HCT116 (cell line): ENCODE measurements at regions not wholly inside any gene's neighbourhood (a gene's known extent, or its start where the extent isn't known, plus 50 kb on each side); places are given as distances from the start of the nearest gene placed in this dataset.

Source experiments
- ATAC-seq: fragments of 200-7000 bp; cut with Tn5 transposase; 2 replicates; pipeline ENCODE4 v1.9.1; 2020; ENCODE audit warnings: mild to moderate bottlenecking, moderate library complexity
- BruUV-seq: library from RNA; stranded (reverse); fragments of 400-500 nt; replicated peaks from 2 replicates; lab custom pipeline; 2021; lab: Mats Ljungman, UMichigan
- CTCF ChIA-PET: fragments of 300-600 bp; sonication (Branson Sonifier 250); formaldehyde crosslinking; loops from one replicate; lab custom pipeline; 2021; ENCODE audit warnings: antibody characterized with exemption; lab: Charles Lee
- POLR2A ChIA-PET: fragments of 300-600, 350-600 bp; sonication (Branson Sonifier 250); formaldehyde crosslinking; loops from one replicate; lab custom pipeline; 2021; ENCODE audit warnings: antibody characterized with exemption; lab: Charles Lee
- RAD21 ChIA-PET, 2 experiments: fragments of 300-600 bp; sonication (Branson Sonifier 250); formaldehyde crosslinking; loops; one replicate each; lab custom pipeline; 2023; ENCODE audit warnings: low total read pairs in 2 of 2; ENCODE audit not compliant: uncharacterized antibody in 2 of 2, unreplicated experiment in 2 of 2, low non-redundant PET in 1 of 2; lab: Charles Lee
- DNase-seq: peaks from one replicate; pipeline ENCODE4 v3.0.0-alpha.2; 2010; ENCODE audit warnings: low read depth, low spot score
- H2AFZ ChIP-seq: fragments of 200-600 bp; shearing (Covaris generic), sonication (generic); 2 replicates; pipeline ENCODE4 v1.6.1; 2017; ENCODE audit warnings: low read depth, mixed run types, mixed read lengths, antibody characterized with exemption, low read length; ENCODE audit not compliant: poor library complexity, severe bottlenecking
- H3K27ac ChIP-seq: 2 replicates; pipeline ENCODE4 v1.5.1; 2012; ENCODE audit warnings: low read depth, low read length
- H3K27me3 ChIP-seq: fragments of 200-600 bp; sonication (generic); 2 replicates; pipeline ENCODE4 v1.6.1; 2016; ENCODE audit warnings: mixed run types, low read length, mixed read lengths; ENCODE audit not compliant: insufficient read depth
- H3K36me3 ChIP-seq, 2 experiments: fragments of 200-500 bp in 1 of 2; fragments of 200-600 bp in 1 of 2; sonication (Bioruptor generic) in 1 of 2; sonication (generic) in 1 of 2; 2 replicates each; pipeline versions ENCODE4 v1.5.1 to v1.6.1; 2014 to 2016; ENCODE audit warnings: low read length in 2 of 2, inconsistent platforms in 1 of 2, mixed read lengths in 1 of 2, mixed run types in 1 of 2; ENCODE audit not compliant: insufficient read depth in 2 of 2, control insufficient read depth in 1 of 2
- H3K4me1 ChIP-seq, 2 experiments: fragments of 200-600 bp in 1 of 2; sonication (generic) in 1 of 2; 2 replicates each; pipeline versions ENCODE4 v1.5.1 to v1.6.1; 2012 to 2017; ENCODE audit warnings: low read length in 2 of 2, inconsistent platforms in 1 of 2, mild to moderate bottlenecking in 1 of 2, mixed read lengths in 1 of 2, mixed run types in 1 of 2, moderate library complexity in 1 of 2; ENCODE audit not compliant: insufficient read depth in 2 of 2, control insufficient read depth in 1 of 2
- H3K4me2 ChIP-seq: fragments of 200-600 bp; sonication (generic); 2 replicates; pipeline ENCODE4 v1.6.1; 2017; ENCODE audit warnings: mixed run types, low read length, mixed read lengths
- H3K4me3 ChIP-seq, 2 experiments: fragments of 200-600 bp in 1 of 2; sonication (generic) in 1 of 2; replicated peaks in 1 of 2; 2 replicates each; pipeline ENCODE4 v1.5.1; 2011 to 2016; ENCODE audit warnings: low read length in 2 of 2, control low read depth in 1 of 2, low read depth in 1 of 2, mild to moderate bottlenecking in 1 of 2, mixed read lengths in 1 of 2, mixed run types in 1 of 2
- H3K79me2 ChIP-seq: fragments of 200-600 bp; sonication (generic); 2 replicates; pipeline ENCODE4 v1.6.1; 2017; ENCODE audit warnings: mild to moderate bottlenecking, mixed run types, low read length, moderate library complexity, mixed read lengths; ENCODE audit not compliant: insufficient read depth
- H3K9ac ChIP-seq: fragments of 200-600 bp; sonication (generic); 2 replicates; pipeline ENCODE4 v1.6.1; 2016; ENCODE audit warnings: low read length, mixed read lengths
- H3K9me2 ChIP-seq: fragments of 200-600 bp; sonication (generic), shearing (Covaris generic); 2 replicates; pipeline ENCODE4 v1.6.1; 2017; ENCODE audit warnings: mixed run types, mild to moderate bottlenecking, moderate library complexity; ENCODE audit not compliant: insufficient read depth
- H3K9me3 ChIP-seq, 2 experiments: fragments of 200-500 bp in 1 of 2; fragments of 200-600 bp in 1 of 2; sonication (Bioruptor generic) in 1 of 2; sonication (generic) in 1 of 2; 2 replicates each; pipeline ENCODE4 v1.6.1; 2014 to 2017; ENCODE audit warnings: low read length in 2 of 2, mixed read lengths in 2 of 2, inconsistent platforms in 1 of 2, low read depth in 1 of 2, mild to moderate bottlenecking in 1 of 2, mixed run types in 1 of 2, moderate library complexity in 1 of 2; ENCODE audit not compliant: control insufficient read depth in 1 of 2, insufficient read depth in 1 of 2
- H4K20me1 ChIP-seq: fragments of 200-600 bp; sonication (generic), shearing (Covaris generic); 2 replicates; pipeline ENCODE4 v1.6.1; 2017; ENCODE audit warnings: mixed run types, mild to moderate bottlenecking, moderate library complexity; ENCODE audit not compliant: insufficient read depth
- EZH2phosphoT487 ChIP-seq: fragments of 200-600 bp; IDR thresholded peaks from 2 replicates; pipeline ENCODE4 v1.6.1; 2018; ENCODE audit warnings: antibody characterized with exemption, borderline replicate concordance
- TCF7L2 ChIP-seq: IDR thresholded peaks from 2 replicates; pipeline ENCODE4 v1.7.0; 2011; ENCODE audit warnings: borderline replicate concordance, inconsistent platforms; ENCODE audit not compliant: insufficient read depth, insufficient read length; ENCODE audit errors: extremely low read depth
- ZNF274 ChIP-seq: fragments of 200-500 bp; sonication (Bioruptor generic); IDR thresholded peaks from 2 replicates; pipeline ENCODE4 v1.6.1; 2014; ENCODE audit warnings: mild to moderate bottlenecking, low read depth, low read length, inconsistent platforms
- intact Hi-C: fragments of 100-400 bp; cut with micrococcal nuclease; formaldehyde crosslinking; loops from 2 replicates; pipeline ENCODE4 v1.10.0; 2022
- TF ChIP-seq, protein P1 (sequence below), 3 experiments: fragments of 200-600 bp in 1 of 3; sonication (generic) in 1 of 3; IDR thresholded peaks in 2 of 3; conservative IDR thresholded peaks in 1 of 3; 2 replicates each; pipeline ENCODE4 v1.5.1; 2012 to 2017; ENCODE audit warnings: low read depth in 2 of 3, low read length in 2 of 3, antibody characterized with exemption in 1 of 3, borderline replicate concordance in 1 of 3, control low read depth in 1 of 3, mild to moderate bottlenecking in 1 of 3, mixed read lengths in 1 of 3, mixed run types in 1 of 3, moderate library complexity in 1 of 3; ENCODE audit not compliant: insufficient read depth in 1 of 3
- TF ChIP-seq, protein P2 (sequence below): IDR thresholded peaks from 2 replicates; pipeline ENCODE4 v1.6.1; 2011; ENCODE audit warnings: mild to moderate bottlenecking, low read length, moderate library complexity; ENCODE audit not compliant: insufficient replicate concordance; ENCODE audit errors: extremely low read depth

DNA sequence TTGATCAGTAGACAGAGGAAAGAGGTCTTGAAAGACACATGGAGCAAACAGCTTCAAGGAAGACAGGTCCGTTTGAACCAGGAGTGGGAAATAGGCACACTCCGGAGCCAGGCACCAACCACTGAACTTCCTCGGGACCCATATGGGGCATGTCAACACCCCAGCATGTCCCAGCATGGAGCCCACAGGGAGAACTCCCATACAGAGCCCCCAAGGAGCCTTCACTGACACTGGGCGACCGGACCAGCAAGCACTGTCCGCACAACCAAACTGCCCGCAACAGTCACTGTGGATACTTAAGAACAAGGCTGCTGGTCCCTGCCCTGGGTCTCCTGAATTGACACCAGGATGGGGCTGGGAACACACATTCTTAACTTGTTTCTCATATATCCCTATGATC lies 286.2 kb upstream of the SALL3 start (continued):
- TF ChIP-seq, protein P1, sequence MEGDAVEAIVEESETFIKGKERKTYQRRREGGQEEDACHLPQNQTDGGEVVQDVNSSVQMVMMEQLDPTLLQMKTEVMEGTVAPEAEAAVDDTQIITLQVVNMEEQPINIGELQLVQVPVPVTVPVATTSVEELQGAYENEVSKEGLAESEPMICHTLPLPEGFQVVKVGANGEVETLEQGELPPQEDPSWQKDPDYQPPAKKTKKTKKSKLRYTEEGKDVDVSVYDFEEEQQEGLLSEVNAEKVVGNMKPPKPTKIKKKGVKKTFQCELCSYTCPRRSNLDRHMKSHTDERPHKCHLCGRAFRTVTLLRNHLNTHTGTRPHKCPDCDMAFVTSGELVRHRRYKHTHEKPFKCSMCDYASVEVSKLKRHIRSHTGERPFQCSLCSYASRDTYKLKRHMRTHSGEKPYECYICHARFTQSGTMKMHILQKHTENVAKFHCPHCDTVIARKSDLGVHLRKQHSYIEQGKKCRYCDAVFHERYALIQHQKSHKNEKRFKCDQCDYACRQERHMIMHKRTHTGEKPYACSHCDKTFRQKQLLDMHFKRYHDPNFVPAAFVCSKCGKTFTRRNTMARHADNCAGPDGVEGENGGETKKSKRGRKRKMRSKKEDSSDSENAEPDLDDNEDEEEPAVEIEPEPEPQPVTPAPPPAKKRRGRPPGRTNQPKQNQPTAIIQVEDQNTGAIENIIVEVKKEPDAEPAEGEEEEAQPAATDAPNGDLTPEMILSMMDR (IDR thresholded peaks at IDR 0.05 in 2 of 3, conservative IDR thresholded peaks at IDR 0.05 in 1 of 3; ENCODE audit: borderline replicate concordance in 1 of 3, insufficient read depth in 1 of 3, low read depth in 2 of 3, low read length in 2 of 3): no peak
- TF ChIP-seq EZH2phosphoT487: no peak
- TF ChIP-seq ZNF274: no peak
- TF ChIP-seq, all 23 proteins: peak for 0

DNA sequence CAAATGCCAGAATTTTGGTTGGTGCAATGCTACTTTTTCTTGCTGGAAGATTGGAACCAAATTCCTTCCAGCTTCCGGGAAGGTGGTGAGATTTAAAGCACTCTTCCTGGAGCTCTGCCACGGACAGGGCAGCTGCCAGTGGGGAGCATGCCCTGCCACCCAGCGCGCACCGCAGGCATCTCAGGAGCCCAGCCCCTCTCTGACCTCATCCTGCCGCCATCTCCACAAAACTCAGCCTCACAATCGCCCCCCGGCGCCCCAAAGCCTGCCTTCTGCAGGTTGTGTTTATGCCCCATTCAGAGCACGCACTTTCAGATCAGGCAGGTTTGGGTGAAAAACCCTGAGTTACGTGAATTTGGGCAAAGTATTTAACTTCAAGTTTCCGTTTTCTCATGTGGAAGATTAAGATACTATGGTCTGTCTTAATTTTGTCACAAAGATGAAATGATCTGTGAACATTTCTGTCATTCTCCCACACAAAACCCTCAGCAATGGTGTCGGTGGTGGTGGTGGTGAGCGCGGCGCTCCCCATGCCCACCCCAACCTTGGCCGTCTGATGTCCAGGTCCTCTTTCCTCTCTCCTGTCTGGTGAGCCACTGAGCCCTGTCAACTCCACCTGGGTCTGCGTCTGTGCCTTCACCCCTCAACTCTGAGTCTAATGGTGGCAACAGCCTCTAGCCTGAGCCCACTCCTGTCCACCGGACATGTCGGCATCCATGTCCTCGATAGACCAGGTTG lies 282.8 kb upstream of the SALL3 start:
- Histone ChIP-seq H3K9me3 (no peaks in the 10 kb centered on the region), H3K4me3 (no peak overlapping the region), H3K36me3 (no peaks in the 10 kb centered on the region), H2AFZ (no peak overlapping the region), H3K4me1 (no peaks in the 10 kb centered on the region), H3K4me2 (no peak overlapping the region), H4K20me1 (no peaks in the 10 kb centered on the region), H3K9me2 (no peaks in the 10 kb centered on the region), H3K79me2 (no peaks in the 10 kb centered on the region), H3K27me3 (no peaks in the 10 kb centered on the region), H3K27ac (no peak overlapping the region), H3K9ac (no peak overlapping the region)
- DNase-seq (no peak), ATAC-seq (no peak)
- ChIA-PET CTCF (no interaction called here), RAD21 (no interaction called here), POLR2A (no interaction called here)
- TF ChIP-seq, protein P2, sequence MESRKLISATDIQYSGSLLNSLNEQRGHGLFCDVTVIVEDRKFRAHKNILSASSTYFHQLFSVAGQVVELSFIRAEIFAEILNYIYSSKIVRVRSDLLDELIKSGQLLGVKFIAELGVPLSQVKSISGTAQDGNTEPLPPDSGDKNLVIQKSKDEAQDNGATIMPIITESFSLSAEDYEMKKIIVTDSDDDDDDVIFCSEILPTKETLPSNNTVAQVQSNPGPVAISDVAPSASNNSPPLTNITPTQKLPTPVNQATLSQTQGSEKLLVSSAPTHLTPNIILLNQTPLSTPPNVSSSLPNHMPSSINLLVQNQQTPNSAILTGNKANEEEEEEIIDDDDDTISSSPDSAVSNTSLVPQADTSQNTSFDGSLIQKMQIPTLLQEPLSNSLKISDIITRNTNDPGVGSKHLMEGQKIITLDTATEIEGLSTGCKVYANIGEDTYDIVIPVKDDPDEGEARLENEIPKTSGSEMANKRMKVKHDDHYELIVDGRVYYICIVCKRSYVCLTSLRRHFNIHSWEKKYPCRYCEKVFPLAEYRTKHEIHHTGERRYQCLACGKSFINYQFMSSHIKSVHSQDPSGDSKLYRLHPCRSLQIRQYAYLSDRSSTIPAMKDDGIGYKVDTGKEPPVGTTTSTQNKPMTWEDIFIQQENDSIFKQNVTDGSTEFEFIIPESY: no peak
- no peak for TF ChIP-seq TCF7L2
- TF ChIP-seq EZH2phosphoT487: no peak
- no TSS peak for BruUV-seq
- intact Hi-C loops: no loop called here
